Uterus (tissue), 3 donors: ENCODE measurements at regions not wholly inside any gene's neighbourhood (a gene's known extent, or its start where the extent isn't known, plus 50 kb on each side); places are given as distances from the start of the nearest gene placed in this dataset.

Experiments used
- DNase-seq, 2 donors: peaks; one replicate each; pipeline ENCODE4 v3.0.0-alpha.2; 2019 to 2020
- H3K27ac ChIP-seq, 2 donors: fragments of 200-600 bp; sonication (generic); 1 replicate in 1 of 2; 2 replicates in 1 of 2; pipeline ENCODE4 v1.5.1; 2016 to 2018
- H3K27me3 ChIP-seq, 2 donors: fragments of 200-600 bp; sonication (generic); one replicate each; pipeline ENCODE4 v1.5.1; 2018 to 2019; ENCODE audit warnings: control low read depth in 1 of 2
- H3K36me3 ChIP-seq, 2 donors: fragments of 200-600 bp; sonication (generic); one replicate each; pipeline ENCODE4 v1.5.1; 2019; ENCODE audit warnings: control low read depth in 1 of 2
- H3K4me1 ChIP-seq, 2 donors: fragments of 200-600 bp; sonication (generic); one replicate each; pipeline ENCODE4 v1.5.1; 2018 to 2019; ENCODE audit warnings: control low read depth in 1 of 2
- H3K4me3 ChIP-seq, 2 donors: fragments of 200-600 bp; sonication (generic); 1 replicate in 1 of 2; 2 replicates in 1 of 2; pipeline ENCODE4 v1.5.1; 2018 to 2019; ENCODE audit warnings: mild to moderate bottlenecking in 1 of 2
- H3K9me3 ChIP-seq, 2 donors: fragments of 200-600 bp; sonication (generic); one replicate each; pipeline ENCODE4 v1.5.1; 2019; ENCODE audit warnings: control low read depth in 1 of 2
- CTCF ChIP-seq, 4 experiments: fragments of 200-600 bp in 2 of 4; fragments of 450-650 bp in 2 of 4; sonication (generic) in 2 of 4; IDR thresholded peaks; one replicate each; pipeline ENCODE4 v1.5.1; 2016 to 2019; ENCODE audit warnings: antibody characterized with exemption in 4 of 4, mild to moderate bottlenecking in 2 of 4, moderate library complexity in 1 of 4
- POLR2A ChIP-seq, 2 donors: fragments of 450-650 bp; IDR thresholded peaks; one replicate each; pipeline ENCODE4 v1.6.1; 2016; ENCODE audit warnings: antibody characterized with exemption in 2 of 2, mild to moderate bottlenecking in 1 of 2, moderate library complexity in 1 of 2
- intact Hi-C: fragments of 100-400 bp; cut with DNase I; formaldehyde crosslinking; loops from one replicate; pipeline ENCODE4 v1.15.1; 2023; ENCODE audit warnings: low total_unique reads
- donor health status: DM: yes; HTN: yes; CAD: no.

- no peaks in the 10 kb centered on the region for H3K27me3 ChIP-seq
- TF ChIP-seq CTCF (IDR thresholded peaks at IDR 0.05), result no peak
- intact Hi-C loops, result no loop called here
- DNase-seq, result no peak
- no peaks in the 10 kb centered on the region for H3K36me3 ChIP-seq
- H3K27ac ChIP-seq, result no peak overlapping the region
- no peak overlapping the region for H3K4me3 ChIP-seq
- H3K4me1 ChIP-seq, result no peaks in the 10 kb centered on the region
- no peaks in the 10 kb centered on the region for H3K9me3 ChIP-seq
Measured at GRCh38 chr16:79772048-79772447, 171.5 kb upstream of the MAF start.

- Histone ChIP-seq H3K27ac (peak overlapping the region; percentile 87 to 96), H3K36me3 (no peaks in the 10 kb centered on the region), H3K4me1 (no peaks in the 10 kb centered on the region), H3K27me3 (no peaks in the 10 kb centered on the region), H3K9me3 (no peaks in the 10 kb centered on the region), H3K4me3 (peak overlapping the region; percentile 43 to 46)
- intact Hi-C loops, result no loop called here
- TF ChIP-seq CTCF (IDR thresholded peaks at IDR 0.05) (no peak), POLR2A (IDR thresholded peaks at IDR 0.05) (no peak)
- peak; percentile 90 to 91 for DNase-seq
Measured at GRCh38 chr16:79770244-79771064, 169.9 kb upstream of the MAF start.

GRCh38 chr16:79769928-79770243, 169.3 kb upstream of the MAF start:
- Histone ChIP-seq H3K4me1 (no peaks in the 10 kb centered on the region), H3K9me3 (no peaks in the 10 kb centered on the region), H3K36me3 (no peaks in the 10 kb centered on the region), H3K27ac (peak overlapping the region; percentile 87 to 96), H3K4me3 (peak overlapping the region; percentile 43 to 46), H3K27me3 (no peaks in the 10 kb centered on the region)
- intact Hi-C loops, result no loop called here
- TF ChIP-seq POLR2A (IDR thresholded peaks at IDR 0.05), result no peak
- TF ChIP-seq CTCF (IDR thresholded peaks at IDR 0.05), result no peak
- no peak for DNase-seq

- TF ChIP-seq POLR2A (IDR thresholded peaks at IDR 0.05) (no peak), CTCF (IDR thresholded peaks at IDR 0.05) (no peak)
- no peaks in the 10 kb centered on the region for H3K9me3 ChIP-seq
- no peaks in the 10 kb centered on the region for H3K4me1 ChIP-seq
- H3K4me3 ChIP-seq, result peak overlapping the region in 1 of 2 donors; percentile 46
- DNase-seq, result no peak
- H3K36me3 ChIP-seq, result no peaks in the 10 kb centered on the region
- no peaks in the 10 kb centered on the region for H3K27me3 ChIP-seq
- H3K27ac ChIP-seq, result peak overlapping the region; percentile 87 to 96
- intact Hi-C loops, result no loop called here
Measured at GRCh38 chr16:79769270-79769927, 168.9 kb upstream of the MAF start.

- Histone ChIP-seq H3K27ac (peak overlapping the region; percentile 87 to 96), H3K36me3 (no peaks in the 10 kb centered on the region), H3K27me3 (no peaks in the 10 kb centered on the region), H3K9me3 (no peaks in the 10 kb centered on the region), H3K4me3 (peak overlapping the region; percentile 19 to 24), H3K4me1 (no peaks in the 10 kb centered on the region)
- no peak for DNase-seq
- intact Hi-C loops, result no loop called here
- TF ChIP-seq POLR2A (IDR thresholded peaks at IDR 0.05) (no peak), CTCF (IDR thresholded peaks at IDR 0.05) (no peak)
Measured at GRCh38 chr16:79768276-79768970, 167.9 kb upstream of the MAF start.
